EH (cell line): ENCODE measurements at regions not wholly inside any gene's neighbourhood (a gene's known extent, or its start where the extent isn't known, plus 50 kb on each side); places are given as distances from the start of the nearest gene placed in this dataset.

ENCODE experiments used
- DNase-seq: peaks from one replicate; pipeline ENCODE4 v3.0.0-alpha.2; 2015; ENCODE audit warnings: low read depth

- no peak for DNase-seq
These were observed 456.2 kb upstream of the MEX3C start for GRCh38 chr18:51653507-51654213.

- no peak for DNase-seq
These were observed 457.2 kb upstream of the MEX3C start for GRCh38 chr18:51654488-51655326.

DNA sequence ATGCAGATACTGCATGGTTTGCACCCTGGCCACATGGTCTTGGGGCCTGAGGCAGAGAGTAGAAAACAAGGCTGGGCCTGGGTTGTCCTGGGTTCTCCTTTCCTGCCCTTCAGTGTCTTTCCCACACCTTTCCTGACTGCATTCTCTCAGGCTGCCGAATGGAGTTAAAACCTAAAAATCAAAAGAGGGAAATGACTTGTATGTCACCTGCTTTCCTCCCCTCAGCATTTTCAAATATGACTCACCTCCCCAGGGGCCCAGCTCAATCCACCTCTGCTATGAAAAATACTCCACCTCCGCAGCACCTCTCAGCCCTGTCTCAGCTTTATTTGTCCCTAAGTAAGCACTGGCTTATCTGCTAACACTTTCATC lies 457.8 kb upstream of the MEX3C start:
- no peak for DNase-seq

GRCh38 chr18:51656249-51656648 lies 458.8 kb upstream of the MEX3C start:
- DNase-seq = no peak

GRCh38 chr18:51658436-51658835 lies 461.0 kb upstream of the MEX3C start:
- DNase-seq = no peak

DNA sequence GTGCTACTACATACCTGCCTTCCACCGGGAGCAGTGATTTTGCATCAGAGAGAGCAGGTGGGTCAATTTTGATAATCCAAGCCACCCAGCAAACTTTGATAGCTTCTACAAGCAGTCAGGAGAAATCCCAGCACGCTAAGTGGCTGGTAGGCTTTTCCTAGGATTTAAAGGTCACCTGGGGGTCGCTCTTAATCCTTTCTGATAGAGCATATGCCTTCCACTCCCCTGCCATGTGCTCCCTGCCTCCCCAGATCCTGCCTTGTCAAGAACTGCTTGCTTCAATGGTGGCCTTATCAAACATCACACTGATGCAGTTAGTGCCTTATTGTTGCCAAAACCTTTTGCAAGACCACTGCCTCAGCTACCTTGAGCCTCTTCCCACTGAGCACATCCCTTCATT lies 462.3 kb upstream of the MEX3C start:
- DNase-seq = no peak

DNA sequence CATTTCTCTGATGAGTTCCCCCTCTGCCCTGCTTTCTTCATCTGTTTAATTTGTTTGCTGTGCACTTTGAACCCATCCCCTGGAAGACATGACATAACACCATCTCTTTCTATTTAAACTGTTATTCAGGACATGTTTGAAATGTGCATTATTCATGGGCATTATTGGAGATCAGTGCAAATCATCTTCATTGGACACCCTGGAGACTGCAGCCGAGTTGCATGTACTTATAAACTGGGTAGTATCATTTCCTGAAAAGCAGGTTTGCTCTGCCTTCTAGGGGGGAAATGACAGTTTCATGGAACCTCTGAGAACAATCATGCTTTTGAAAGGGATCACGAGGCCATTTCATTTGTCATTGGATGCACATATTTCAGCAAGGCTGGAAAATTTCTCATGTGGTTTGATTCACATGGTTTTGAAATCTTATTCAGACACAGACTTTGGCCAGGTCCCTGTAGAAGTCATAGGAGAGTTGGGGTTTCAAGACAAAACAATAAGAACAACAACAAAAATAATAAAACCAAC lies 462.8 kb upstream of the MEX3C start:
- no peak for DNase-seq

GRCh38 chr18:51664236-51664635 lies 466.8 kb upstream of the MEX3C start:
- DNase-seq = no peak

DNA sequence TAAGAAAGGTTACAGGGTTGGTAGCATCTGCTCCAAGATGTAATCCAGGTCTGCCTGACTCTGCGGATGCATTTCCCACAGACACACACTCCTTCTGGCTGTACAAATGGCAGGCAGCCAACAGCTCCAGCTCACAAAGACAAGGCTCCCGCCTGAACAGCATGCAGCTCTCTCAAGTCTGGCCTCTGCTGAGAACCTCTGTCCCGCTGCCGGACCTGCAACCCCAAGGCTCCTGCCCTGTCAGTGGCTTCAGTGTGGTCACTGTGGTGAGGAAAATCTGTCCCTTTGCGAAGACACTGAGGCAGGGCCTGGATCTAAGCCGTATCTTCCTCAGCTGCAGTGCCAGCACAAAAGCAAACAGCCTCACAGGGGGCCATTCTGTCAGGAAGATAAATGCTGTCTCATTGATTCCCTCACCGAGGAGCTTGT lies 469.3 kb upstream of the MEX3C start:
- DNase-seq = no peak

DNA sequence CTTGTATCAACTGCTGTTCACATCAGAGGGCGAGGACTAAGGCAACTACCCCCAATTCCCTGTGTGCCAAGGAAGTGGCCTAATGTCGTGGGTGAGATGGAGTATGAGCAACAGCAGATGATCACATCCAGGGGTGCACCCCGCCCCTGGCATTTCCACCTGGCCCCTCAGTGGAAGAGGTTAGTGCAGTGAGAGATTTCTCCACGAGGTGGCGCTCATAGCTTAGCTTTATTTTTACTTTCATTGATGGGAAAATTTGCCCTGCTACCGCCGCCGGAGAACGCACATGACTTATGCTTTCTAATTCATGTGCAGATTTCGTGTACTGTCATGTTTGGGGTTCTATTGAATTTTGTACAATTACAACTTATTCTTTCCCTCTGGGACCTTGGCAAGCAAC lies 470.6 kb upstream of the MEX3C start:
- no peak for DNase-seq

DNA sequence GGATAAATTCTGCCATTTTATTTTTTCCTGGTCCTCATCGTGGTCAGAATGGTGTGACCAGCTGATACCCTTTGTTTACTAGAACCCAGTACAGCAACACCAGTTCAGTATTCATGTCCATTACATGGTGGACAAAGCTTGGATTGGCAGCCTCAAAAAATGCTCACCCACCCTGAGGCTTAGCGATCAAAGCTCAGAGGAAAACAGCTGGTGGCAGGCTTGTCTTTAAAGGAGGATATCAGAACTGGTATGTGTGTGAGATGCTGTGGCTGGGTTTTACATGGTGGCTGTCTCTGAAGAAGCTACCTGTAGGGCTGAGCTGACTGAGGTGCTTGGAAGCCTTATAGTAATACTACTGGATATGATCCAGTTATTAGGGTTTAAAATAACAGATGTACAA lies 471.1 kb upstream of the MEX3C start:
- DNase-seq = no peak

DNA sequence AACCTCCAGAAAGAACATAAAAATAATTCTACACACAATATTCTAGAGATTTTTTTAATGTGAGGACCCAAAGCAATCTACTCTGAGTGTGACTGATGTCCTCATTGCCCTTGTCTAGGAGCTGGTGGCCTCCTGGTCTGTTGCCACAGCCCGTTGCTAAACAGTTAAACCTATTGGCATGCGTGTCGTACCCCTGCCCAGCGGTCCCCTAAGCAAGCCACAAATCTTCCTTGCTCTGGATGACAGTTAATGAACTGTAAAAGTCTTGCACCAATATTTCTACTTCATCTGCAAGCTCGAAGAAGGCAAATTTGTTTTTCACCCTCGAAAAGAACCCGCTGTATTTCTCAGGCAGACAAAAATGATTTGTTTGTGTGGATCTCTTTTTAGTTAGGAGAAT lies 489.1 kb upstream of the MEX3C start:
- DNase-seq = no peak

DNA sequence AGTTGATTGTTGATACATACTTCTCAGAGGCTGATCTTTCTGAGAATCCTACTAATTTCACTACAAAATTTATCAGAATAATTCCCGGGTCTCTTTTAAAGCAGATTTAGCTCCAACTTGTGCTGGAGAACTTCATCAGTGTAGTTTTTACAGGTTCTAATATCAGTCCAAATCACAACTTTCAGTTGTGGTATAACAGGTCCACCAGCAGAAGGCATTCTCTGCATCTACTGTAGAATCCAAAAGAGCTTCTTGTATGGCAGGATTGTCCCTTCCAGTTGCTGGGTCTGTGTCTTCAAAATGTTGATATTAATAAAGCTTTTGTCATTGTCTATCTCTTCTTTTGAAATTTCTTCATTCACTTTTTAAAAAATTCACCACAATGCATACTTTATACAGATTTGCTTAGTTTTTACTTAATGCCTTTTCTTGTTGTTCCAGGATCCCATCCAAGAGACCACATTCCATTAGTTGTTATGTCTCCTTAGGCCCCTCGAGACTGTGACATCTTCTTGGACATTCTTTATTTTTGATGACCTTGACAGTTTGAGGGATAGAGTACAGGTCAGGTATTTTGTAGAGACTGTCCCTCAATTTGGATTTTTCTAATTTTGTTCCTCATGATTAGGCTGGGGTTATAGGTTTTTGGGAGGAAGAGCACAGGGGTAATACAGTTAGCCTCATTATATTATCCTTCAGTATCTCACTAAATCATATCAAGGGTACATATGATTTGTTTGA lies 490.5 kb upstream of the MEX3C start:
- no peak for DNase-seq

DNA sequence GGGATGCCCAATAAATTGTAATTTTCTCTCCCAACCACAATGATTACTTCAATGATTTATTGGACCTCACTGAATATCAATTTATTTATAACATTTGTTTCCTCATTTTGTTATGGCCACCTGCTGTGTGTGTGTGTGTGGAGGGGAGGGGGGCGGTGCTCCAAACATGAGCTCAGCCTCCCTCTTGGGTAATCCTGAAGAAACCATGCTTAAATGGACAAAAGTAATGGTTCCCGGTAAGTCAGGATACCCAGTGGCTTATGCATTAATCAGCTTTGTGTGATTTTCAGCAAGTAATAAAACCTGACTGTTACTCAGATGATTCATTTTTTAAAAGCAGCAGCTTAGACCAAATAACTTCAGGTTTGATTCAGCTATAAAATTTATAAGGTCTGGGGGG lies 495.1 kb upstream of the MEX3C start:
- no peak for DNase-seq

DNA sequence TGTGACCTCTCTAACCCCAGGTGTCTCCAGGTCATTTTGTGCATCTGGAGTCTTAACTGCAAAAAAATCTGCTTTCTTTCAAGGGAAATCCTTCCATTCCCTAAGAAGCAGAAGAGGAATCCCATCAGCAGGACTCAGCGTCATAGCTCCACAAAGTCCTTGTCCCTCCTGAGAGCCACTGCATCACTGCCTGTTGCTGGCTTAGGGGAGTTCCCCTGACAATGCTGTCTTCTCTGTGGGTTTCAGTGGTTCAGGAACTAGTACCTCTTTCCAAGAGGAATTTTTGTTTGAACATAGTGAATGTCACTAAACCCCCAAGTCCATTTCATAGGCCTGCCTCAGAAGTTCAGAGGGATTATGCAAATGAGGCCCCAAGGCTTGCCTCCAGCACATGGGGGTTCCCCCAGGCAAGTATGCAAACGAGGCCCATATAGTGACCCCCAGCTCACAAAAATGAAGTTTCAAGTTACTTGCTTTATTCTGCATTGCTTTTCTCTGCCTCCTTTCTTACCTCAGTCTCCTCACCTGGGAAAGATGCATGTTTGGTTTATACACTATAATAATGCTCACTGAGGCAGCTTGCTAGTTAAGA lies 513.9 kb upstream of the MEX3C start:
- no peak for DNase-seq

DNA sequence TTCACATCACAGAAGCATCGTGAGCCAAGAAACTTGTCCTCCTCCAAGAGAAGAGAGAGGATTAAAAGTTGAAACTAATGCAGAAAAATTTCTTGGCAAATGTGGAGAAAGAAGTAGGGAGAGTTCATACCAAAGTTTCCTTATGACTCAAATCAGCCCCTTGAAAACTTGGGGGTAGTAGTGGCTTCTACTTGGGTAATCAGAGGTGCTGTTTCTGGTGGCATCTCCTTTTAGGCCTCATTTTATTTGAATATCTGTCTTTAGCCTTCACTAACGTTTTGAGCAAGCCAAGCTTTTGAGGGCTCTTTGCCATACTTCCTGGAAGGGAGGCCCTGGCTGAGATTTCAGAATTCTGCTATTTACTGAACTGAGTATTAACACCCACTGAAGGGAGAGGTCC lies 515.3 kb upstream of the MEX3C start:
- no peak for DNase-seq

DNA sequence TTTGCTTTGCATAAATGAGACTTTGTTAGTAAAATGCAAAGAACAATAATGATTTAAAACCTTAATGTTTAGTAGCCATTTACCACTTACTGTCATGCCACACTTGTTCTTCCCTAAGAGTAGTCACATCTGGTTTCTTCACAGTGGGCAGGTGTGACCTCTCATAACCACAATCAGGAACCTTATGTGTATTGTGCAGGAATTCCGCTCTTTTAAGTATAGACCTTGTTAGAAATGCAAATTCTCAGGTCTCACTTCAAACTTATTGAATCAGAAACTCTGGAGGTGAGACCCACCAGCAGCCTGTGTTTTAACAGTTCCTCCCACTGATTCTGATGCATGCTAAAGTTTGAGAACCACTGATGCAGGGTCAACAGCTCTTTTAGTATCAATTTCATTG lies 518.8 kb upstream of the MEX3C start:
- DNase-seq = no peak

DNA sequence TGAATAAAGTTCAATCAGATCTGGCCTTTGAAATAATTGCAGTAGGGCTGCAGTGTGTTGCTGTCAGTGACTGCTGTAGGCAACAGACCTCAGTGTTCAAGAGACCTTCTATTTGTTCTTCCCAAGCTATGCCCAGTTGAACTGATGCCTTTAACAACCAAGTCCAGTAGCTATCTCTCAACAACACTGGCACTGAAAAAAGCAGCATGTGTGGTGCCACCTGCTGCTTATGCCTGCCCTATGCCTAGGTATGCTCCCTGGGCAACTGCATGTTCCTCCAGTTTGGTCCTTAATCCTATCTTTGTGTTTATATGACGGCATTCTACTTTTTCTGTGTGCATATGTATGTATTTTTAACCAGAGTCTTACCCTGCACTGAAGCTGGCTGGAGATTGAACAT lies 523.9 kb upstream of the MEX3C start:
- DNase-seq = no peak

GRCh38 chr18:51721996-51722395 lies 524.5 kb upstream of the MEX3C start:
- no peak for DNase-seq

- no peak for DNase-seq
These were observed 527.6 kb upstream of the MEX3C start for GRCh38 chr18:51724790-51725721.

DNA sequence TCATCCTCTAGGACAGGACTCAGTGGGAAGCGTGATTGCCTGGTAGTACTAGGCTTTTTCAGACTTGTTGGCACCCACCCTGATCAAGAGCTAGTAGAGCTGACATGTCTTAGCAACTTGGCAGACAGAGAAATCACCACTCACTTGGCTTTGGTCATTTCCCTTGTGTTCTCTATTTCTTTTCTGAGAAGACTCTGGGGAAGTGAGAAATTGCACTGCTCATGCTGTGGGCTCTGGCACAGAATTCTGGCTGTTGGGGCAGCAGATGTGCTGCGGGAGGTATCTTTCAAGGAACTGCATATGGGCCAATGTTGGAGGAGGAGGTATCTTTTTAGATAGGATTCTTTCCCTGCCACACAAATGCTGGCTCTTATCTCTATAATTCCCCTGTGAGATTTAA lies 529.1 kb upstream of the MEX3C start:
- DNase-seq = no peak
